ENCODE measurements at regions not wholly inside any gene's neighbourhood (a gene's known extent, or its start where the extent isn't known, plus 50 kb on each side); places are given as distances from the start of the nearest gene placed in this dataset.

DNA sequence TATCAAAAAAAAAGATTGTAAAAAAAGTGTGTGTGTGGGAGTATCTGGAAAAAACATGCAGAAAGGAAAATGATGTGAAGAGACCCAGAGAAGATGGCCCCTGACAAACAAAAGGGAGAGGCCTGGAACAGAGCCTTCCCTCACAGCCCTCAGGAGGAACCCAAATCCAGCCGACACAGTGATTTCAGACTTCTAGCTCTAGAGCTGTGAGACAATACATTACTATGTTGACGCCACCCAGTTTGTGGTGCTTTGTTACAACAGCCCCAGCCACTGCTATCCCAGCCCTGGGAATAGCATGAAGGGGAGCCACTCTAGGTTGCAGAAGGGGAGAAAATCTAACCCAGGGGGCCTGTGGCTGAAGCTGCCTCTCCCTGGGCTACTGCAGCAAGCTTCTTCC lies 59.0 kb upstream of the ZBTB7C start:
- peak; percentile 40 for FAIRE-seq
- no peaks in the 10 kb centered on the region for H3K27me3 ChIP-seq (ENCODE audit: control insufficient read depth, insufficient read depth, low read length)
- DNase-seq (ENCODE audit: low read depth): no peak
- TF ChIP-seq, protein P1, sequence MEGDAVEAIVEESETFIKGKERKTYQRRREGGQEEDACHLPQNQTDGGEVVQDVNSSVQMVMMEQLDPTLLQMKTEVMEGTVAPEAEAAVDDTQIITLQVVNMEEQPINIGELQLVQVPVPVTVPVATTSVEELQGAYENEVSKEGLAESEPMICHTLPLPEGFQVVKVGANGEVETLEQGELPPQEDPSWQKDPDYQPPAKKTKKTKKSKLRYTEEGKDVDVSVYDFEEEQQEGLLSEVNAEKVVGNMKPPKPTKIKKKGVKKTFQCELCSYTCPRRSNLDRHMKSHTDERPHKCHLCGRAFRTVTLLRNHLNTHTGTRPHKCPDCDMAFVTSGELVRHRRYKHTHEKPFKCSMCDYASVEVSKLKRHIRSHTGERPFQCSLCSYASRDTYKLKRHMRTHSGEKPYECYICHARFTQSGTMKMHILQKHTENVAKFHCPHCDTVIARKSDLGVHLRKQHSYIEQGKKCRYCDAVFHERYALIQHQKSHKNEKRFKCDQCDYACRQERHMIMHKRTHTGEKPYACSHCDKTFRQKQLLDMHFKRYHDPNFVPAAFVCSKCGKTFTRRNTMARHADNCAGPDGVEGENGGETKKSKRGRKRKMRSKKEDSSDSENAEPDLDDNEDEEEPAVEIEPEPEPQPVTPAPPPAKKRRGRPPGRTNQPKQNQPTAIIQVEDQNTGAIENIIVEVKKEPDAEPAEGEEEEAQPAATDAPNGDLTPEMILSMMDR (IDR thresholded peaks at IDR 0.05; ENCODE audit: insufficient read depth, low read length, severe bottlenecking): no peak
- H3K4me3 ChIP-seq (ENCODE audit: low read depth, low read length): no peak overlapping the region
- no peaks in the 10 kb centered on the region for H3K36me3 ChIP-seq (ENCODE audit: control insufficient read depth, insufficient read depth, low read length)

DNA sequence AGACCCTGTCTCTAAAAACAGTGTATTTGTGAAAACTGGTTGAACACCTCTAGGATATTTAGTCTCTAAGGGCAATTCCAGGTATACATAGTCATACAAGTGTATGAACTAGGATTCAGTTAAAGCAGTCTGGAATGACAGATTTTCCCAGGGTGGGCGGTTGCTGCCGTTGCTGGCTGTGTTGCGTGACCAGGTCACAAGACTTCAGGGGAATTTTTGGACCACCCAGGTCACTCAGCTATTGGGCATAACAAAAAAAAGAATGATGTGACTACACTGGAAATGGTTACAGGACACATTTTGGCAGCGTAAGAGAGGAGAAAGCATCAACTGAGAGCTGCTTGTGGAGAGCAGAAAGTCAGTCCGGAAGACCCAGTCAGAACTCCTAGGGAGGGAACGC lies 58.0 kb upstream of the ZBTB7C start:
- Histone ChIP-seq H3K4me3 (ENCODE audit: low read depth, low read length) (no peak overlapping the region), H3K27me3 (ENCODE audit: control insufficient read depth, insufficient read depth, low read length) (no peaks in the 10 kb centered on the region), H3K36me3 (ENCODE audit: control insufficient read depth, insufficient read depth, low read length) (no peaks in the 10 kb centered on the region)
- DNase-seq (ENCODE audit: low read depth): no peak
- TF ChIP-seq, protein P1 (IDR thresholded peaks at IDR 0.05; ENCODE audit: insufficient read depth, low read length, severe bottlenecking): no peak
- FAIRE-seq: no peak

DNA sequence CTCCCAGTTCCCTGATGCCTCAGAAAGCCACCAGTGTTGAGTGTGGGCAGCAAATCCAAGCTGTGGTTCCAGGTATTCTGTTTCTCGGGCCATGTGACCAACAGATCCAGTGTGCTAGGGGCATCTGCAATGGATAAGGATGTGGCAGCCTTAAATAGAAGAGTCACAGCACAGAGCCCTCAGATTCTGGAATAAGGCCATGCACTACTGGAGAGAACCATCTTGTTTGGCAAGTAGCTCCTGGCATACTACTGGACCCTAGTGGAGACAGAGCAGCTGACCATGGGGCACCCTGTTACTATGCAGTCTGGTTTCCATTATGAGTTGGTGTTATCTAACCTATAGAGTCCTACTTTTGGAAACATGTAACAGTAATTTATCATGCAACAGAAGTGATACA lies 53.3 kb upstream of the ZBTB7C start:
- no peaks in the 10 kb centered on the region for H3K36me3 ChIP-seq (ENCODE audit: control insufficient read depth, insufficient read depth, low read length)
- H3K4me3 ChIP-seq (ENCODE audit: low read depth, low read length): no peak overlapping the region
- DNase-seq (ENCODE audit: low read depth): no peak
- FAIRE-seq: no peak
- TF ChIP-seq, protein P1 (IDR thresholded peaks at IDR 0.05; ENCODE audit: insufficient read depth, low read length, severe bottlenecking): no peak
- H3K27me3 ChIP-seq (ENCODE audit: control insufficient read depth, insufficient read depth, low read length): no peaks in the 10 kb centered on the region

DNA sequence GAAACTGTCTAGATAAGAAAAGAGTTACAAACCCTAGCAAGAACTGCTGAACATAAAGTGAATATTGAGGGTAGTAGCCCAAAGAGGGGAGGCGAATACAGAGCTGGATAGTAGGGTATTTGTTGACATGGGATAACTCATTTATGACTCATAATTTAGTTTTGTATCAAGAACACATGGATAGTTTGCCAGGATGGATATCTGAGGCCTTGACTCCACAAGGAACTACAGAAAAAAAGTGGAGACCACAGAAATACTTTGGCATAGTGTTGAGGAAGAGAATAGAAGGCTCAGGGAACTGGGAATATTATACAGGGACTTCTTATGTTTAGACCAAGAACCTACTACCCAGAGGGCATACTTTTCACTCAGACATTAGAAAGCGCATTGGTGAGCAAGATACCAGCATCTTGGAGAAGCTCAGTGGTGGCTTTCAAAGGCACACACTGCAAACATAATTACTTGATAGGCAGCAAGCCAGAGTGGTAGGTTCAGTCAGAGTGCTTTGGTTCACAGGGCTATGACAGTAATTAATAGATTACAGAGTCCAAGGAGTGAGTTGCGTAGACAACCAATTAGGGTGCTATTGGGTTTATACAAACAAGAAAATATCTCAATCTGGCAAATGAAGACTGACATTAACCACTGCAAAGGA lies 51.9 kb upstream of the ZBTB7C start:
- TF ChIP-seq, protein P1 (IDR thresholded peaks at IDR 0.05; ENCODE audit: insufficient read depth, low read length, severe bottlenecking): no peak
- no peak for FAIRE-seq
- H3K4me3 ChIP-seq (ENCODE audit: low read depth, low read length): no peak overlapping the region
- H3K27me3 ChIP-seq (ENCODE audit: control insufficient read depth, insufficient read depth, low read length): no peaks in the 10 kb centered on the region
- no peaks in the 10 kb centered on the region for H3K36me3 ChIP-seq (ENCODE audit: control insufficient read depth, insufficient read depth, low read length)
- DNase-seq (ENCODE audit: low read depth): peak; percentile 84

DNA sequence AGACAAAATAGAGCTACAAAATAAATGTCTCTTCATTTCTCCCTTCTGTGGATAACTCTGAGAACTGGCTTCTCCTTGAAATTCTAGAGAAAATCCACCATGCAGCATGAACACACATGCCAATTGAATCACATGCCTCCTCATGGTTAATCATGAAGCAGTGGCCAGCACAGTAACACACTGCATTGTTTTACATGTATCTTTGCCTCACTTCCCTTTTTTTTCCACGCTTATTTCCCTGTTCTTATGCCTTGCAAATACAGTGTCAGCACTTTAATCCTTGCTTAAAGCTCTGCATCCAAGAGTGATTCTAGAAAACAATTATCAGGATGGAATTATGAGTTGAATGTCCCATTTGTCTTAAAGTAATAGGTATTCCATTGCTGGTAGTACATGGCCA lies 50.3 kb upstream of the ZBTB7C start:
- DNase-seq (ENCODE audit: low read depth) (no peak), FAIRE-seq (peak; percentile 52)
- H3K36me3 ChIP-seq (ENCODE audit: control insufficient read depth, insufficient read depth, low read length): no peaks in the 10 kb centered on the region
- H3K4me3 ChIP-seq (ENCODE audit: low read depth, low read length): no peak overlapping the region
- TF ChIP-seq, protein P1 (IDR thresholded peaks at IDR 0.05; ENCODE audit: insufficient read depth, low read length, severe bottlenecking): no peak
- no peaks in the 10 kb centered on the region for H3K27me3 ChIP-seq (ENCODE audit: control insufficient read depth, insufficient read depth, low read length)

DNA sequence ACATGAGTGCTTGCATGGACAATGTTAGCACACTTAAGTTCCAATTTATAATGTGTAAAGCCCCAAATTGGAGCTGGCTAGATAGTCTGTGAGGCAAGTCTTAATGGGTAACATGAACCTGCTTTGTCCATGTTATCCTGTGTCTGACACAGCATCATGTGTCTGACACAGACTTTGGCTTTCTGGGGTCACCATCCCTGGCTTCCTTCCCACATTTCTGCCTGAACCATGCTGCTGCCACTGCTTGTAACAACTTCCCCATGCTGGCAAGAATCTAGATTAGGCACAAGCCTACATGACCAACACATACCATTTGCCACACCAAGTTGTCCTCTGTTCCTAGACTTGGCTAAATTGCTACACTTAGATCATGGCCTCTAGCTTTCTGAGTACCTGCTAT lies 49.8 kb upstream of the ZBTB7C start:
- no peaks in the 10 kb centered on the region for H3K36me3 ChIP-seq (ENCODE audit: control insufficient read depth, insufficient read depth, low read length)
- DNase-seq (ENCODE audit: low read depth) (peak; percentile 63), FAIRE-seq (no peak)
- TF ChIP-seq, protein P1 (IDR thresholded peaks at IDR 0.05; ENCODE audit: insufficient read depth, low read length, severe bottlenecking): no peak
- H3K4me3 ChIP-seq (ENCODE audit: low read depth, low read length): no peak overlapping the region
- no peaks in the 10 kb centered on the region for H3K27me3 ChIP-seq (ENCODE audit: control insufficient read depth, insufficient read depth, low read length)

Measured in bronchial epithelial cell (primary cell).